GM21528 (cell line): ENCODE measurements at regions not wholly inside any gene's neighbourhood (a gene's known extent, or its start where the extent isn't known, plus 50 kb on each side); places are given as distances from the start of the nearest gene placed in this dataset.
A peak's percentile ranks its signal among the peaks of the same experiment; 100 is the strongest.

ENCODE experiments used
- ATAC-seq: cut with Tn5 transposase; IDR thresholded peaks from one replicate; pipeline ENCODE4 v1.9.1; 2021; ENCODE audit warnings: mild to moderate bottlenecking, moderate library complexity; ENCODE audit not compliant: unreplicated experiment, low FRiP score

DNA sequence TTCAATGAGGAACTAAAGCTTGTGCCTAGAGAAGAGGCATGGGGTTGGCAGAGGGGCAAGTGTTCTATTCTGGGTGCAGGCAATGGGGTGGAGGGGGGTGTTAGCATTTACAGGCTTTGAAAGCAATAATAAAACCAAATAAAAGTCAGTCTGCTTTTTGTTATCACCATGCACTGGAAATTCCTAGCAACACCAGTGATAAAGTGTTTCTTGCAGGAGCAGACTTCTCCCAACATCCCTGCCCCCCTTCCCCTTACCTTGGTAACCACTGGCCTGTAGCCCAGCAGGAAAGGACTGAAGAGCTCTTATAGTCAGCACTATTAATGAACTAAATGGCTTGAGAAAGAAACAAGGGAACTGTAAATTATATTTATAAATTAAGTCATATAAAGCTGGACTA is 65.2 kb upstream of the SESN3 start:
- ATAC-seq = peak; percentile 7

DNA sequence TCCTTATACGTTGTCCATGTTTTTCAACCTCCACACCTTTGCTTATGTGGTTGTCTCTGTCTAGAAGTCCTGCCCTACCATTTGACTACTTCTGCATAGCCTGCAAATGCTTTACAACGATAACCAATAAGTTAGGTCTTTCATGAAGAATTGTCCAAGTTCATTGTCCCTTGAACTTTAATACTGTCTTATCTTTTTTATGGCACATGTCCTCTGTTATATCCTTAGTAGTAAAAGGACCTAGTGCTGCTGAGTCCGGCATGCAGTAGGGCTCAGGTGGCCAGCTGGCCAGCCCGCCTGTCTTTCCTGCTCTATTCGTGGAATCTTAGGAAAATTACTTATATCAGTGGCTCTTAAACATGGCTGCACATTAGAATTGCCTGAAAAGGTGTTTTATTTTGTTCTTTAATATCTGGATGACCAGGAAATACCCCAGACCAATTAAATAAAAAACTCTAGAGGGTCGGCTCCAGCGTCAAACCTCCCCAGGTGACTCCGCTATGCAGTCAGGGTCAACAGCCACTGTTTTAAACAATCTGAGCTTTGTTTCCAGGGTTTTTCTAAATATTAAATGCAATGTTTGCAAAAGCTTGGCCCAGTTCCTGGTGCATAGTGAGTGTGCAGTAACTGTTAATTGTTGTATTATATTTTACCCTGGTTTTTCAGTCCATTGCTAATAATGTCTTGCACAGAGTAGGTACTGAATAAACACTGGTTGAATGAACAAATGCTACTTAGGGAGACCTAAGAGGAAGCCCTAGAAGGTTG is 64.6 kb upstream of the SESN3 start:
- no peak for ATAC-seq

DNA sequence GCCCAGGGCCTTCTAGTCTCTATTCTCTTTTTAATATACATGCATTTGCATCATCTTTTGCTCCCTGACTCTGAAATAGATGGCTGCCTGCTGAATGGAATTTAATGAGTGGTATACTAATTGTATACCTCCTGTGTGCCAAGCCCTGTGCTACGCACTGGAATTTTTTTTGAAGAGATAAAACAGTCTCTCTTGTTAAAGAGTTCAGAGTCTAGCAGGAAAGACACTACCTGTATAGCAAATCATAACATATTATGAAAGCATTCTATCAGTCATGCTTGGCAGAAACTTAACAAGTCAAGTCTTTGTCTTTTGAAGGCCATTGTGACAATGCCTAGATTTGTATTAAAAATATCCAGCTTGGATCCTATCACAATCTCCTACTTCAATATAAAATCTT is 63.7 kb upstream of the SESN3 start:
- no peak for ATAC-seq

DNA sequence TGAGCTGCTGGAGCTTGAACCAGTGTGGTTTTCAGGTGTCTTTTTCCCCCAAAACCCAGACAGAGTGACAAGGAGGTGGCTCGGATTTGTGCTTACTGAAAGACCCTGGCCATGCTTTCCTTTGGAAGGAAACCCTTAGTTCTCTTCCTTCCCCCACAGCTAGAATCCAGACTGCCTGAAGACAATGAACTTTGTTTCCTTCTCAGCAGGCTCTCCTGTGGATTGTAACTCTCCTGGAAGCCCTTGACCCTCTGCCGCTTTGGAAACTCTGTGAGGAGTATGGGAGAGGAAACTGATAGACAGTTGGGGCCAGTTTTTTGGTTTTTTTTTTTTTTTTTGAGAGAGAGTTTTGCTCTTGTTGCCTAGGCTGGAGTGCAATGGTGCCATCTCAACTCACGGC is 62.1 kb upstream of the SESN3 start:
- no peak for ATAC-seq

DNA sequence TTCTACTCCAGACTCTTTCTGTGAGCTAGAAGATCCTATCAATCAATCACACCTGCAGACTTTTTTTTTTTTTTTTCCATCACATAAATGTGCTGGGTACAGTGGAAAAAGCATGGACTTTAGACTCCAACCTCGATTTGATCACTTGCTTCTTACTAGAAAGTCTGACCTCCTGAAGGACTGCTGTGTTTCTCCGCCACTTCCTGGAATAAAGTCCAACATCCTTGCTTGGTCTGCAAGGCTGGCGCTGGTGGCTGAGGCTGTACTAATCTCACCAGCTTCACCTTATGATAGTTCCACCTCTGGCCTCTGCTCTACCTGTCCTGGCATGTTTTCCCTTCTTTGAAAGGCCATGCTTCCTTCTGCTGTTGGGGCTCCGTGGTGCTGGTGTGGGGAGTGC is 60.9 kb upstream of the SESN3 start:
- ATAC-seq = no peak

DNA sequence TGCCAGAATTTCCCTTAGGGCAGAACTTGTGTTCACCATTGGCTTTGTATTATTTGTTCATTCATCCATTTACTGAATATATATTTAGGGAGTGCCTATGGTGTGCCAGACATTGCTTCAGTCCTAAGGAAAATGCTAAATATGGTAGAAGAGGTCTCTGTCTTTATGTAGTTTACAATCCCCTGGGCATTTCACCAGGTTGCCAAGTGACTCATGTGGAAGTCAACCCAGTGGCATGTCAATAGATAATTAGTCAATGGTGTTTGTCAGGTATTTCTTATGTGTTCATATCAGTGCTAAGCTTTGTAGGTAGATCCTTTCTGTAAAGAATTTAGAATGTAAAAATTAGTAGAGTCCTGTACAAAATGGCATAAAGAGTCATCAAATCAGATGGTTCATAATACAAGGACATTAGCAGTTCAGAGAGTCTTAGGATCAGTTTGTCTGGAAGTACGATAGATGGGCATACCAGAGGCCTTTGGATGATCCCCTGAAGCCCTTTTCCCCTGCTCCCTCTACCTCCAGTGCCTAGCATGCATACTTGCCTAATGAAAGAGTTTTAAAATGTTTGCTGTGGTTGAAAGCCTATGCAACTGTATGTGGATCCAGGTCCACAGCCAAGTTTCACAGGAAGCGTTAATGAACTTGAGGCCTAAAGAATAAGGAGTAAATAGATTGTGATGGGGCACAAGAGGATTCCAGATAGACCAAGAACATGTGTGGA is 58.5 kb upstream of the SESN3 start:
- no peak for ATAC-seq

DNA sequence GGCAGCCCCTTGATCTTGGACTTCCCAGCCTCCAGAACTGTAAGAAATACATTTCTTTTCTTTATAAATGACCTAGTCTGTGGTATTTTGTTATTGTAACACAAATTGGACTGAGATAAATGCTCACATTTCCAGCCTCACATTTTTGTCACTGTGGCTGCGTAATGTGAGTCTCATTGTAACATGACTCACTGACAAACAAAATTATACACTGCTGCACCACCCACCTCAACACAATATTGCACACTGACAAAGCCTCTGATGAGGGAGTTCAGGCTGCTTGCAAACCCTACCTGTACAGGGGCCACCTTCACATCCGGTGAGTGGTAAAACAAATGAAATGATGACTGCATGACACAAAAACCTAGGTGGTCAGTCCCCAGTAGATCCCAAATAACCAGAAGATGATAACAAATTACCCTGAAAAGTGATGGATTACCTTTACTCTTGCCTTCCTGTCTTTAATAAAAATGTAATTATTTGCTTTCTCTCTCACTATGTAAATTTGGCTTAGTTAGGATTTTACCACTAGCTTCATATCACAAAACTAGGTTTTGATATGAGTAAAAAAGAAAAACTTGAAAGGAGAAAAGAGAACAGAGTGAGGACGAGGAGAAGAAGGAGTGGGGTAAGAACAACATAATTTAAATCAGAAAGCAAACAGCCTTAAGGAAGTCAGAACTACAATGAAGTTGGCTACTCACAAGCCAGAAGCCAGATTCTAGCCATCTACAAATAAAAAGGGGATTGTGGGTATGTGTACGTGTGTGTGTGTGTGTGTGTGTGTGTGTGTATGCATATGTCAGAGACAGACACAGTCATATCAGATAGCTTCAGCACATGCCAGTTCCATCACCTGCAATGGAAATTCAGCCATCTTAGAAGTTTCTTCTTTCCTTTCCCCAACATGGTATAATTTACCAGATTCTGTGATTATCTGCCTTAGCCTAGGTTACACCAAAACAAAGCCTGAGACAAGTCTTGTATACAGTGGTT is 53.4 kb upstream of the SESN3 start:
- no peak for ATAC-seq

DNA sequence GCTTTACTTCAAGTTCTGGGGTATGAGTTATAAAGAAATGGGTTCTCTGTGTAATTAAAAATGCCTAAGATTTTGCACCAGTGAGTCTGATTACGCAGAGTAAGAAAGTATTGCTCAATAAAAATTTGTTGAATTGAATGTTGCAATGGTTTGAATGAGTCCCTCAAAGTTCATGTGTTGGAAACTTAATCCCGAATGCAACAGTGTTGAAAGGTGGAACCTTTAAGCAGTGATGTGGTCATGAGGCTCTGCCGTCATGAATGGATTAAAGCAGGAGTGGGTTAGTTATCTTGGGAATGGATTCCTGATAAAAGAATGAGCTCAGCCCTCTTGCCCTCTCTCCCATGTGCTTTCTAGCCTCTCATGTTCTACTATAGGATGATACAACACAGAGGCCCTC is 52.6 kb upstream of the SESN3 start:
- ATAC-seq = no peak

DNA sequence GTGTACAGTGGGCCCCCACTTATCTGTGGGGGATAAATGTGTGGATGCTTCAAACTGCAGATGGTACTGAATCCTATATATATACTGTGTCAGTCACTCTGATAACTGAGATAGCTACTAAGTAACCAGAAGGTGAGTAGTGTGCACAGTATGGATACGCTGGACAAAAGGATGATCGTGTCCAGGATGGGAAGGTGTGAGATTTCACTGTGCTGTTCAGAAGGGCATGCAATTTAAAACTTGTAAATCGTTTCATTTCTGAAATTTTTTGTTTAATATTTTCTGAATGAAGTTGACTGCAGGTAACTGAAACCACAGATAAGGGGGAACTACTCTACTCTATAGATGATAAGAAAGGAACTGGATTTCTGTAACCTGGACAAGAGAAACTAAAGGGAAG is 52.1 kb upstream of the SESN3 start:
- ATAC-seq = no peak

DNA sequence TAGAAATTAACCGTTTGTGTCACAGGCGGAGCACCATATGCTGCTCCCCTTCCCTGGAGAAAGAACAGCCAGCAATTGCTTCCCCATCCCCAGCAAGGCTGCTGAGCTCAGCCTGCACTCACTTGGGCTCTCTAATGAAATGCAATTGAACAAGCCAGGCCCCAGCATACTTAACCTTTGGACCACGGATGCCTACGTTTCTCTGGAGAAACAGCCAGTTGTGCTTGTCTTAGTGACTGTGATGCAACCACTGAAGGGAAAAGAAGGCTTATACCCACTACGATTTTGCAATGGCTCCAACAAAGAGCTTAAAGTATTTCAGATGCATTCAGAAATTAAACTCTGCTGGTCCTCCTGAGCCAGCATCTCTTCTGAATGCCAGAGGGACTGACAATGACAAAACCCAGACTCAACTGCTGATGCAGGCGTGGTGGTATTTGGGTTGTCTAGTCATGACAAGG is 51.3 kb upstream of the SESN3 start:
- ATAC-seq = no peak
